CD4-positive, alpha-beta T cell treated with Interleukin-1 beta for 1 hour (primary cell): ENCODE measurements at regions not wholly inside any gene's neighbourhood (a gene's known extent, or its start where the extent isn't known, plus 50 kb on each side); places are given as distances from the start of the nearest gene placed in this dataset.
"Not testable (repeated sequence)": the region's sequence is repeated elsewhere in the genome, so short reads cannot be mapped to it uniquely, and the experiment has no call there.

ENCODE experiments used
- DNase-seq, 2 donors: peaks; one replicate each; pipeline ENCODE4 v3.0.0-alpha.2; 2020 to 2022

DNA sequence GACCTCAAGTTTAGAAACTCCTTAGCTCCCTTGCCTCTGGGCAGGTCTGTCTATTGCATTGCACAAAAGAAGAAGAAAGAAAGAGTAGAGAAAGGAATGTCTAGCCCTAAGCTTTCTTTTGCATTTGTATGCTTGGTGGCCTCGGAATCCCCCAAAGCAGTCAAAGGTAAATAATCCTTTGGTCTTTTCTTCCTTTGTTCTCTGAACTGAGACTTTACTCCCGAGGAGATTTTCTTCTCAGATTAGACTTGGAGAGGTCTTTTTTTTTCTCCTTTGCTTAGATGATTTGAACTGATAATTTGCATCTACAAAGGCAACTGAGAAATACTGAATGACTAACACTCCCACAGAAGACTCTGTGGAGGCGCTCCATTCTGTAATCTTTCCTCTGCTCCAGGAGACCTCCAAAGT lies 93.2 kb downstream of the AKR1D1 start:
- DNase-seq = no peak

DNA sequence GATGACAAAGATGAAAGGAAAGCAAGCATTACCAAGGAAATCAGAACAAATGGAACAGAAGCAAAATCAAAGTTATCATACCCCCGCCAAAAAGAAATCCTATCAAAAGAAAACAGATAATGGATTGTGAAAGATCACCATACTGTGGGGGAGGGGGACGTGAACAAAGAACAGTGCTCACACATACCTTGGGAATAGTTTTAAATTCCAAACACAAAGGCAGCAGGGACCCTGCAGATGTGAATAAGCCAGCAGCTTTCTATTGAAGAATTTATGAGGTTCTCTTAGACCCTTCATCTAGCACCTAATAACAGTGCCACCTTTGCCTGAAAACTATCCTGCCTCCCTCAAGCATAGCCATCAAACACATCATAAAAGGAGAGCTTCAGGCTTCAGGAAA lies 94.0 kb downstream of the AKR1D1 start:
- no peak for DNase-seq

DNA sequence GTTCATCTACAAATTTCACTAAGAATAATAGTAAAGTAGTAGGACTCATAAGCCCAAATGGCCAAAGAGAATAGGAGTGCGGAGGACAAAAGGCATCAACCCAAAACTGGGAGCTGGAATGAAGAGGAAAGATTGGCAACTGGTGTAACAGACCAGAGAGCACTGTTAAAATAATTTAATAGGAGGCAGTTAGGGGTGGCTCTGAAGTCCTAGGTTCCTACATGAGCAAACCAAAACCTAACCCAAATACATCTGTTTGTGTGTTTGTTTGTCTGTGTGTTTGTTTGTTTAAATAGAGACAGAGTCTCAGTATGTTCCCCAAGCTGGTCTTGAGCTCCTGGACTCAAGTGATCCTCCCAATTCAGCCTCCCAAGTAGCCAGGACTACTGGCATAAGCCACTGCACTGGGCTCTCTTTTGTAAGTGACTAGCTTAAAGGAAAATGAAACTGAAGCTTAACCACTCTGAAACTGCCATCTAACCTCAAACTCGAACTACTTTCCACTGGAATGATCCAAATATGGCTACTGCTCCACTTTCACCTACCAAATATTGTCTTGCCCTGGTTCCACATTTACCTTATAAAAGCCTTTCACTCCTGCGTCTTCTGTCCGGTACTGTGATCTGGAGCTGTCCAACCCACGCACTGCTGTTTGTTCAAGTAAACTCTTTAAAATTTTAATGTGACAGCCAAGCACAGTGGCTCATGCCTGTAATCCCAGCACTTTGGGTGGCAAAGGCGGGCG lies 94.9 kb downstream of the AKR1D1 start:
- no peak for DNase-seq

DNA sequence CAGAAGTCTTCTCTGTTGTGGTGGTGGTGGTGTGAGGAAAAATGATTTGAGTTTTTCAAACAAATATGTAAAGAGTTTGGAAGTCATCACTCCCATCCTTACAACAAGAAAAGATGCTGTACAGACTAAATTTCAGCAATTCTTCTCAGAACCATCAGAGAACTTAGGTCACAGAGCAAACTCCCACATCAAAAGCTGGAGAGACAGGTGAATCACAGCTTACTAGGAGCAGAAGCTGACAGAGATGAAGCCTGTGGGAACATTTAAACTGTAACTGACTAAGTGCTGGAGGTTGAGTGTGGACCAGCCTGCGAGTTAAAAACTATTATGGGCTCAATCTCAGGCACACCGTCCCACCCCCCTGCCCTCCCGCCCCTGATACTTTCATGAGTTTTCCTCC lies 97.3 kb downstream of the AKR1D1 start:
- no peak for DNase-seq

DNA sequence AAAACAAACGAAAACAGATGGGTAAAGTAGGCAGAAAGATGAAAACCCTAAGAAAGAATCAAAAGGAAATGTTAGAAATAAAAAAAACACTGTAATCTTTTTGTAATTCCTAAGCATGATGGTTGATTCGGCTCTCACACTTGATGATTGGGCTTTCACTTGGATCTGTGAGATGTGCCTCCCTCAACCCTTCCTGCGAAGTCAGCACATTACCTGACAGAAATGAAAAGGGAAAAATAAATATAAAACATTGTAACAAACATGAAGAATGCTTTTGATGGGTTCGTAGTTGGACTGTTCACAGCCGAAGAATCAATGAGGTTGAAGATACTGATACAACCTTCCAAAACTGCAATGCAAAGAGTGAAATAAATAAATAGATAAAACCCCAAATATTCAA lies 99.8 kb downstream of the AKR1D1 start:
- no peak for DNase-seq

DNA sequence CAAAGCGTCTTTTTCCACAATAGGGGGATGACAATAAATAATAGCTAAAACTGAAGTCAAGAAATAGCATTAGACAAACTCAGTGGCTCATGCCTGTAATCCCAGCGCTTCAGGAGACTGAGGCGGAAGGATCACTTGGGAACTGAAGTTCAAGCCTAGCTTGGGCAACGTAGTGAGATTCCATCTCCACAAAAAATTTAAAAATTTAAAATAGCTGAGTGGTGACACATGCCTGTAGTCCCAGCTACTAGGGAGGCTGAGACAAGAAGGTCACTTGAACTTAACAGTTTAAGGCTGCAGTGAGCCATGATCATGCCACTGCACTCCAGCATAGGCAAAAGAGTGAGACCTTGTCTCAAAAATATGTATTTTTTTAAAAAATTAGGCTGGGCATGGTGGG lies 107.9 kb downstream of the AKR1D1 start:
- no peak for DNase-seq

DNA sequence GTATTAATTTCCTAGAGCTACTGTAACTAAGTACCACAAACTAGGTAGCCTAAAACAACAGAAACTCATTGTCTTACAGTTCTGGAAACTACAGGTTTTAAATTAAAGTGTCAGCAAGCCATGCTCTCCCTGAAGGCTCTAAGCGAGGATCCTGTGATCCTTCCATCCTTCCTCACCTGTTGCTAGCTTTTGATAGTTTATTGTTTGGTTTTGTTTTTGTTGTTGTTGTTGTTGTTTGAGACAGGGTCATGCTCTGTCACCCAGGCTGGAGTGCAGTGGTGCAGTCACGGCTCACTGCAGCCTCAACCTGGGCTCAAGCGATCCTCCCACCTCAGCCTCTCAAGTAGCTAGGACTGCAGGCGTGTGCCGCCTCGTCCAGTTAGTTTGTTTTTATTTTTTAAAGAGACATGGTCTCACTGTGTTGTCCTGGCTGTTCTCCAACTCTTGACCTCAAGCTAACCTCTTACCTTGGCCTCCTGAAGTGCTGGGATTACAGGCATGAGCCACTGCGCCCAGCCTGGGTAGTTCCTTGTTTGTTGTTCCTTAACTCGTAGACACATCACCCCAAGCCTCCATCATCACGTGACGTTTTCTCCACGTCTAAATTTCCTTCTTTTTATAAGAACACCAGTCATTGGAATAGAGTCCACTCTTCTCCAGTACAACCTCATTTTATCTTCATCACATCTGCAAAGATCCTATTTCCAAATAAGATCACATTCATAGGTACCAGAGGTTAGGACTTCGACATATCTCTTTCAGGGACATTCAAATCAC lies 109.1 kb downstream of the AKR1D1 start:
- DNase-seq = no peak

DNA sequence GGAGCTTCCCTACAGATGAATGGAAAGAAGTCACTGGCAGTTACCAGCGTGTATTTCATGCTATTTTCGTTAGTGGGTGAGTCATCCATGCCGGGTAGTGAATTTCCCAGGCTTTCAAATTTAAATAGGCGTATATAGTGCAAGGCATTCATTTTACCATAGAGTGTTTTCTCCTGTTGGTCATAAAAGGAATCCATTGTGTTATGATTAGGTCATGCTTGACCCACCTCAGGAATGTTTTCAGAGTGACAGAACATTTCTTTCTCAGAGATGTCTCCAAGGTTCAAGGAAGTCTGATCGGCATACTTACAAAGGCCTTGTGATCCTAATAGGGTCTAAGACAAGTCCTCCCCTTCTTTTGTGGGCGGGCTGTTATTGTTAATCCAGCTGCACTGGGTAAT lies 110.7 kb downstream of the AKR1D1 start:
- DNase-seq = no peak

DNA sequence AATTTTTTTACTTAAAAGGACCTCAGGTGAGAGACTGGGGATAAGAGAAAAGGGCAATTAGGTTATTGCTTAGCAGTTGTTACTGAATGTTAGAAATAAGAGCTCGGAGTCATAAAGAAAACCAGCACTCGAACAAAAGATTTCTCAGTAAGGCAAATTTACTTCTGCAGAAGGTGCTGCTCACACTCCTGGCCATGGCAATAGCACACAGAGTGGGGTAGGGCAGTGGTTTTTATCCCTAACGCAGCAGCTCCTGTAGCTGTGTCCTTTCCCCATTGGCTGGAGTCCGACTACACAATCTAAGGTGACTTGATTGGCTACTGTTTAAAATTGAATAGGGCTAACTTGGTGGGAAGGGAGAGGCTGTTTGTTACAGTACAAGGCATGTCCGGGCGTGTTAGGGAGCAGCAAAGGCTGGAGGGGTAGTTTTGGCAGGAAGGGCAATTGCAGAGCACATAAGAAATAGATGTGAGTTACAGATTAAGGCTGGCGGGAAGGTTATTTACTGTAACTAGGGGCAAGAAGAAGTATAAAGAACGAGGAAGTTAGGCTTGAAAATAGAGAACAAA lies 112.1 kb downstream of the AKR1D1 start:
- no peak for DNase-seq

DNA sequence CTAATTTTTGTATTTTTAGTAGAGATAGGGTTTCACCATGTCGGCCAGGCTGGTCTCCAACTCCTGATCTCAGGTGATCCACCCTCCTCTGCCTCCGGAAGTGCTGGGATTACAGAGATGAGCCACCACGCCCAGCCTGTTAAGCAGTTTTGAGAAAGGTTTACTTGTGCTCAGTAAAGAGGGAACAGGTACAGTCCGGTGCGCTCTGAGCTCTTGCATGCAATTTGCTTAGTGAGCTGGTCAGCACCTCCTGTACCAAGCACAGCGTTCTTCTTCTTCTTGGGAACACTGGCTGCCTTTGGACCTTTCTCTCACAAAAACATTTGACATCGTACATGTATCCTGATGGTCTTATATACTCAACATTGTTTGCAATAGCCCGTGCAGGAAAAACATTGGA lies 118.3 kb downstream of the AKR1D1 start:
- DNase-seq = no peak

DNA sequence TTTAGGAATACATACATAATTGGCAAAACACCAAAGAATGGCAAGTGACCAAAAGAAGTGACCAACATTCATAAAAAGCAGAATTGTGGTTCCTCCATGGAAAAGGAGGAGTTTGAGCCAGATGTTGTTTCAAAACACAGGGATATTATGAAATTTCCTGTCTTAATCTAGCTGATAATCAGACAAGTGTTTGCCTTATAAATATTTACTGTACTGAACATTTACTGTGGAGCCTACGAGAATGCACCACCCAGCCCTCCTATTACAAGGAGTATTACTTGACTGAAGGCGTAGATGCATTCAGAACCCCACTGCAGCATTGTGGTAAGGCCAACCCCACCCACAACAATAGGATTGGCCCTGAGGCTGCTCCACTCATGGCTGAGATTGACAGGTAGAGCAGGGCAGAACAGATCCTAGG lies 118.9 kb downstream of the AKR1D1 start:
- no peak for DNase-seq

DNA sequence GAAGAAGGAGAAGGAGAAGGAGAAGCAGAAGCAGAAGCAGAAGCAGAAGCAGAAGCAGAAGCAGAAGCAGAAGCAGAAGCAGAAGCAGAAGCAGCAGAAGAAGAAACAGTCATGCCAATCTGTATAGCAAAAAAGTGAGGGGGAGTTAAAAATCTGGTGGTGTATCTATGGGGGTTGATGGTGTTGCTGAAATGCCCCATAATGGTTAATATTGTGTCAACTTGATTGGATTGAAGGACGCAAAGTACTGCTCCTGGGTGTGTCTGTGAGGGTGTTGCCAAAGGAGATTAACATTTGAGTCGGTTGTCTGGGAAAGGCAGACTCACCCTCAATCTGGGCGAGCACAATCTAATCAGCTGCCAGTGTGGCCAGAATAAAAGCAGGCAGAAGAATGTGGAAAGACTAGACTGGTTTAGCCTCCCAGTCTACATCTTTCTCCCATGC lies 120.3 kb downstream of the AKR1D1 start:
- peak in 1 of 2 donors; percentile 4 for DNase-seq

DNA sequence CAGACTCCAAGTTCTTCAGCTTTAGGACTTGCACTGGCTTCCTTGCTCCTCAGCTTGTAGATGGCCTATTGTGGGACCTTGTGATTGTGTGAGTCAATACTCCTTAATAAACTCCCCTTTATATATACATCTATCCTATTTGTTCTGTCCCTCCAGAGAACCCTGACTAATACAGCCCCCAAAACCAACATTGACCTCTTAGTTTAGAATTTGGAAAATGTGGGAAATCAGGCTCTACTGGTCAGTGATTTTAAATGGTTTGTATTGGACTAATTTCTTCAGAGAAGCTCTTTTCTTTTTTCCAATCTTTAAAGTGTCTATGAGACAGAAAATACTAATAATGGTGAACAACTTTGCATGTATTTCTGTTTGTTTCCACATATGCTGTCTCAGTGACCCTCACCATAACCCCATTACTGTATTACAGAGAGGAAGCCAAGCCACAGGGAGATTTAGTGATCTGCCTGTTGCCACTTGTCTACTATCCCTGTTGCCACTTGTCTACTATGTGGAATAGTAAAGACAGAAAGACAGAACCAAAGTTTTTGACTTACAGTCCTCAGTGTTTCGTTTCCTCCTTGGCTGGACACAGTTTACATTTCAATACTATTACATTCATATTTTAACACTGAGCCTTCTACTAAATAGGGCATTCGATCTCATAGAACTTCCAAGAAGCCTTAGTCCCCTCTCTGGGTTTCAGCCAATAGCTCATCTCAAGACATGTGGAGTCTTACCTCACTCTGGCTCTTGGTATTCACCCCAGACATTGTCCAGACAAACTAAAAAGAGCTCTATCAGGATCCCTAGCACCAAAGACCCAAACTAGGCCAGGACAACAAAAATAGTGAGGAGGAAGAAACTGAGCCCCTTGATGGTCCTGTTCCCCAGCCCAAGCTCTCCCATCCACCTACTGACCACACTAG lies 121.0 kb downstream of the AKR1D1 start:
- no peak for DNase-seq

DNA sequence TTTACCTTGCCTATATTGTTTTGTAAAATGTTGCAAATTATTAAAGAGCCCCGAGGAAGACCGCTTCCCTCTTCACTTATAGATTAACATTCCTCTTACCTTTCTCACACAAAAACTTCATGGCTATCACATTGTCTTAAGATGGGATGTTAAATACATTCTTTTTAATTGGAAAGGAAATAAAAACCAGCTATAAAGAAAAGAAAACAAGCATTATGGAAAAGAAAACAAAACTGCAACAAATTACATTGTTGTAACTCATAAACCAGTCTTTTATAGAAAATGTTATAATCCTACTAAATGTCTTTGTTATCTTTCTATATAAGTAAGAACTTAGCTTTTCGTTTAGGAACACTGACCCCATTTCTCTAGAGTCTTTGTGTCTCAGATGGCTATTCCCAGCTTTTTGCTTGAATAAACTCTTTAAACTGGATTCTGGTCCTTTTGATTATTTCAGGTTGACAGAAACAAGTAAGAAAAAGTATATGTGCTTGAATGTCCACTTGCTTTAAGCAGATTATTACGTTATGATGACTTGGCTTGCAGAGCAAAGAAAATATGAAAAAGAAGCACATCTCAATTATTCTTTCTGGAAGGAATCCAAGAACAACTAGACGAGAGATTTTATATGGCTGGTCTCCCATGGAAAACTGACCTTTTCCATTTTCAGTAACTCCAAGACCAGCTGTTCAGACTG lies 128.2 kb downstream of the AKR1D1 start:
- no peak for DNase-seq

DNA sequence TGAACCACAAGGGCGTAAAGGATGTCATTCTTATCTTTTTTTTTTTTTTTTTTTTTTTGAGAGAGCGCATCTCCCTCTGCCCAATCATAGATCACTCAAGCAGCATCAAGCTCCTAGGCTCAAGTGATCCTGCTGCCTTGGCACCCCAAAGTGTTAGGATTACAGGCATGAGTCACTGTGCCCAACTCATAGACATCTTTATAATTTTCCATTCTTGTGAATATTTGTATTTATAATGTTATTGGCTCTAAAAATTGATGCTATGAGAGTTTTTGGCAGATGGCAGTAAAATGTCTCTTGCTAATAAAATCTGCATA lies 128.7 kb downstream of the AKR1D1 start:
- DNase-seq = no peak

DNA sequence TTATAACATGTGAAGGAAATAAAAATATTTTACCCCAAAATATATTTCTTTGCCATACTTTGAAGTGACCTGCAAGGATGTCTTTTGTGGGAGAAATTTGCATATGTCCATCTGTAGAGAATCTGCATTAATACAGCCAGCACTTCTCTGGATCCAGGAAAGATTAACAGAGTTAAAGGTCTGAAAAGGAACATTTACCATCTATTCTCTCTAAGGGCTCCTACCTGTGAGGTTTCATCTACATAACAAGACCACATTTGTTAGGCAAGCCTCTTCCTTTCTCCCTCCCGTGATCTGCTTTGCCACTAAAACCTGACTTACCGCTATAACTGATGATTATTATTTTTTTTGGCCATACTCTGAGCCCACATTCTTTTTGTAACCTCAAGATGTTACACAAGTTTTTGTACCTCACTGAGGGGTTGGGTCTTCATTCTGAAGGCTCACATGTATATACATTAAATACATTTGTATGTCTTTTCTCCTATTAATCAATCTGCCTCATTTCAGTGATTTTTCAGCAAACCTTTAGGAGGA lies 129.4 kb downstream of the AKR1D1 start:
- no peak for DNase-seq

DNA sequence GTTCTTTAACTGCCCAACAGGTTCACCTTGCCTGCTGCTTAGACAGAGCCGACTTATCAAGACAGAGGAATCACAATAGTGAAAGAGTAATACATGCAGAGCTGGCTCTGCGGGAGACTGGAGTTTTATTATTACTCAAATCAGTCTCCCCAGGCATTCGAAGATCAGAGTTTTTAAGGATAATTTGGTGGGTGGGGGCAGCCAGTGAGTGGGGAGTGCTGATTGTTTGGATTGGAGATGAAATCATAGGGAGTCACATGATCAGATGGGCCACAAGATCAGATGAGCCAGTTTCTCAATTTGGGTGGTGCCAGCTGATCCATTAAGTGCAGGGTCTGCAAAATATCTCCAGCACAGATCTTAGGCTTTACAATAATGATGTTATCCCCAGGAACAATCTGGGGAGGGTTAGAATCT lies 131.3 kb downstream of the AKR1D1 start:
- DNase-seq = no peak

DNA sequence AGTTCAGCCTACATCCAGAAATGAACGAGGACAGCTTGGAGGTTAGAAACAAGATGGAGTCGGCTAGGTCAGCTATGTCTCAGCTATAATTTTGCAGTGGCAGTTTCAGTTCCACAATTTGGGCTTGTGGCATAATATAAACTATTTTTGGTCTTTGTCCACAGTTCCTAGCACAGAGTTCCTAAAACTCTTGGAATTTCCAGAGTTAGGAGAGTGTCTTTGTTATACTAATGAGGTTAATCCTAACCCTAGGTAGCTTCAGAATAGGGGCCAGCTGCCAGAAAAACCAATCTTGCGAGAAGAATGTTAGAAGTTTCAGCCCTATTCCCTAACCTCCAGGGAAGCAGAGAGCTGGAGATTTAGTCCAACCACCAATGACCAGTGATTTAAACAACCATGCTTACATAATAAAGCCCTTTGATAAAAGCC lies 131.9 kb downstream of the AKR1D1 start:
- no peak for DNase-seq

DNA sequence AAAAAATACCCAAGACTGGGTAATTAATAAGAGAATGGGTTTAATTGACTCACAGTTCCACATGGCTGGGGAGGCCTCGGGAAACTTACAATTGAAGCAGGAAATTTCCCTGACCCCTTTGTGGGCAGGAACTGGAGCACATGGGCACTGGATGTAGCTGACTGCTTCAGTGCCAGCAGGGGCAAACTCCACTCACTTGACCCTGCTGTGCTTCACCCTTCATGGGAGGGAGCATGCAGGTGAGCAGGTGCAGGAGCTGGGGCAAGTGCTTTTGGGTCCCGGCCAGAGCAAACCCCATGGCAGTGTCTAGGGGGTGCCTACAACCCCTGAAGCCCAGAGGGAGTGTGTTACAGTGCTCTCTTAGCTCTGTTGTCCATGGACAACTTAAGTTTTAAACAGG lies 132.6 kb downstream of the AKR1D1 start:
- no peak for DNase-seq

DNA sequence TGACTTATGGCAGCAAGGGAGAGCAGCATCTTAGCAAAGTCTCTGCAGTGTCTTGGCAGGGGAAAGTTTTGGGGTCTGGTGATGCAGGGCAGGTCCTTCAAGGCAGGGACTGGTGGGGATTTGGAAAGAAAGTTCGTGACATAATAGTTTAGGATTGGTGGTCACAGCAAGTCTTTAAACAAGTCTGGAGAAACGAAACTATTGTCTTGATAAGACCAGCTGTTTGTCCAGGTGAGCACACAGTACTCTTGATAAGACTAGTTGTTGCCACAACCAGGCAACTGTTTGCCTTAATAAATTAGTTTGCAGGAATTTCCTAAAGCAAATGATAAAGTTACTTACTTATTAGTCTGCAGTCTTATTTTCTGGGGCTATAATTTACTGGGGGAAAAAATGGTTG lies 136.1 kb downstream of the AKR1D1 start:
- no peak for DNase-seq

DNA sequence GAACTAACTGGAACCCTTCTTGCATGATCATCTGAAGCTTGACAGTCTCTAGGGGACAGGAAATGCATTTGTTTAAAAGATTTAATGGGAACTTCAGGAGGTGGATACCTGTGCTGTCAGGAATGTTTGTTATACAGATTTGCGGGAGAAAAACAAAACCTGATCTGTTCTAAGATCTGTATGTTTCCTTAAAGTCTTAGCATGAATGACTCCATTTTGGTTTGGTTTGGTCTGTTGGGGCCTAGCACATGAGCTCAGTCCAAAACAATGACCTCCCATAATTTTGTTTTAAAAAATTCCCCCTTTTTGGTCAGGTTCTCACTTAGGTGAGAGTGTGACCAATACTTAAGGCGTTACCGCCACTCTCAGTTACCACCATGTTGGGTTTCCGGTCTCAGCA lies 138.7 kb downstream of the AKR1D1 start:
- no peak for DNase-seq

DNA sequence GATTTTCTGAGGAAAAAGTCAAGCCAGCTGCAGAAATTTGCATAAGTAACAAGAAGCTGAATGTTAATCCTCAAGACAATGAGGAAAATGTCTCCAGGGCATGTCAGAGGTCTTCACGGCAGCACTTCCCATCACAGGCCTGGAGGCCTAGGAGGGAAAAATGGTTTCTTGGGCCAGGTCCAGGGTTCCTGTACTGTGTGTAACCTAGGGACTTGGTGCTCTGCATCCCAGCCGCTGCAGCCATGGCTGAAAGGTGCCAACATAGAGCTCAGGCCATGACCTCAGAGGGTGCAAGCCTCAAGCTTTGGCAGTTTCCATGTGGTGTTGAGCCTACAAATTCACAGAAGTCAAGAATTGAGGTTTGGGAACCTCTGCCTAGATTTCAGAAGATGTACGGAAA lies 144.1 kb downstream of the AKR1D1 start:
- DNase-seq = not testable (repeated sequence)
